GM12891 (cell line): ENCODE measurements at regions not wholly inside any gene's neighbourhood (a gene's known extent, or its start where the extent isn't known, plus 50 kb on each side); places are given as distances from the start of the nearest gene placed in this dataset.

Experiments used
- POLR2A ChIP-seq: IDR thresholded peaks from 2 replicates; pipeline ENCODE4 v1.6.1; 2011; ENCODE audit warnings: low read depth, low read length, control low read depth
- POLR2AphosphoS5 ChIP-seq: IDR thresholded peaks from 2 replicates; pipeline ENCODE4 v1.6.1; 2011; ENCODE audit warnings: low read depth, low read length, control low read depth
- TAF1 ChIP-seq: IDR thresholded peaks from 2 replicates; pipeline ENCODE4 v1.6.1; 2011; ENCODE audit warnings: low read depth, low read length, control low read depth

DNA sequence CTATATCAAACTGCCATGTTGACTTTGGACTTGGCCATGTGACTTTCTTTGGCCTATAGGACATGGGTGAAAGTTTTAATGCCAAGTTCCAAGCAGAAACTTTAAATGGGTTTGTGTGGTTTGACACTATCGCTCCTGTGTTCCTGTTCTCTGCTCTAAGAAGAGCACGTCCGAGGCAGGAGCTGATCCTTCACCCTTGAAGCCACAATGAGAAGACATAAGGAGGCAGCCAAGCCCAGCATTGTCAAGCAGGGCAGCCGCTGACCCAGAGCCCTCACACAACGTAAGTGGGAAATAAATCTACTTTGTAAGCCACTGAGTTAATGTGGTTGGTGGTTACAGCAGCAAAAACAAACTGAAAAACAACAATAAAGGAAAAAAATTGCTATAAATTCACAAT lies 422.4 kb downstream of the PID1 start:
- TF ChIP-seq POLR2A (no peak), TAF1 (no peak), POLR2AphosphoS5 (no peak)
